GM23338 (cell line): ENCODE measurements at regions not wholly inside any gene's neighbourhood (a gene's known extent, or its start where the extent isn't known, plus 50 kb on each side); places are given as distances from the start of the nearest gene placed in this dataset.

ENCODE experiments used
- EZH2 ChIP-seq: fragments of 200-600 bp; sonication (generic); IDR thresholded peaks from one replicate; pipeline ENCODE4 v1.8.0; 2017; ENCODE audit warnings: antibody characterized with exemption, mild to moderate bottlenecking, low read depth; ENCODE audit not compliant: unreplicated experiment
- JUNB ChIP-seq: IDR thresholded peaks from one replicate; pipeline ENCODE4 v1.6.1; 2016; ENCODE audit warnings: antibody characterized with exemption; ENCODE audit not compliant: unreplicated experiment
- POLR2AphosphoS5 ChIP-seq: IDR thresholded peaks from 2 replicates; pipeline ENCODE4 v1.6.1; 2016; ENCODE audit warnings: antibody characterized with exemption, low read depth
- ZNF114 ChIP-seq: fragments of 250-450 bp; sonication (Bioruptor Pico); IDR thresholded peaks from 2 replicates; pipeline ENCODE4 v1.5.0; 2020; ENCODE audit warnings: mild to moderate bottlenecking, moderate library complexity
- TF ChIP-seq, protein P1 (sequence below), 2 experiments: fragments of 200-600 bp in 1 of 2; sonication (generic) in 1 of 2; conservative IDR thresholded peaks; 2 replicates each; pipeline versions ENCODE4 v1.5.1 to v1.6.1; 2016 to 2017; ENCODE audit warnings: antibody characterized with exemption in 2 of 2, low read depth in 2 of 2, mild to moderate bottlenecking in 2 of 2, moderate library complexity in 1 of 2
- TF ChIP-seq, protein P2 (sequence below): IDR thresholded peaks from one replicate; pipeline ENCODE4 v1.6.1; 2018; ENCODE audit warnings: antibody characterized with exemption; ENCODE audit not compliant: unreplicated experiment

- TF ChIP-seq, protein P1, sequence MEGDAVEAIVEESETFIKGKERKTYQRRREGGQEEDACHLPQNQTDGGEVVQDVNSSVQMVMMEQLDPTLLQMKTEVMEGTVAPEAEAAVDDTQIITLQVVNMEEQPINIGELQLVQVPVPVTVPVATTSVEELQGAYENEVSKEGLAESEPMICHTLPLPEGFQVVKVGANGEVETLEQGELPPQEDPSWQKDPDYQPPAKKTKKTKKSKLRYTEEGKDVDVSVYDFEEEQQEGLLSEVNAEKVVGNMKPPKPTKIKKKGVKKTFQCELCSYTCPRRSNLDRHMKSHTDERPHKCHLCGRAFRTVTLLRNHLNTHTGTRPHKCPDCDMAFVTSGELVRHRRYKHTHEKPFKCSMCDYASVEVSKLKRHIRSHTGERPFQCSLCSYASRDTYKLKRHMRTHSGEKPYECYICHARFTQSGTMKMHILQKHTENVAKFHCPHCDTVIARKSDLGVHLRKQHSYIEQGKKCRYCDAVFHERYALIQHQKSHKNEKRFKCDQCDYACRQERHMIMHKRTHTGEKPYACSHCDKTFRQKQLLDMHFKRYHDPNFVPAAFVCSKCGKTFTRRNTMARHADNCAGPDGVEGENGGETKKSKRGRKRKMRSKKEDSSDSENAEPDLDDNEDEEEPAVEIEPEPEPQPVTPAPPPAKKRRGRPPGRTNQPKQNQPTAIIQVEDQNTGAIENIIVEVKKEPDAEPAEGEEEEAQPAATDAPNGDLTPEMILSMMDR (conservative IDR thresholded peaks at IDR 0.05; ENCODE audit: low read depth in 2 of 2) = no peak
- TF ChIP-seq POLR2AphosphoS5 = no peak
- TF ChIP-seq JUNB = no peak
- no peak for TF ChIP-seq EZH2
- no peak for TF ChIP-seq ZNF114 (CRISPR knock-in tag)
- TF ChIP-seq, protein P2, sequence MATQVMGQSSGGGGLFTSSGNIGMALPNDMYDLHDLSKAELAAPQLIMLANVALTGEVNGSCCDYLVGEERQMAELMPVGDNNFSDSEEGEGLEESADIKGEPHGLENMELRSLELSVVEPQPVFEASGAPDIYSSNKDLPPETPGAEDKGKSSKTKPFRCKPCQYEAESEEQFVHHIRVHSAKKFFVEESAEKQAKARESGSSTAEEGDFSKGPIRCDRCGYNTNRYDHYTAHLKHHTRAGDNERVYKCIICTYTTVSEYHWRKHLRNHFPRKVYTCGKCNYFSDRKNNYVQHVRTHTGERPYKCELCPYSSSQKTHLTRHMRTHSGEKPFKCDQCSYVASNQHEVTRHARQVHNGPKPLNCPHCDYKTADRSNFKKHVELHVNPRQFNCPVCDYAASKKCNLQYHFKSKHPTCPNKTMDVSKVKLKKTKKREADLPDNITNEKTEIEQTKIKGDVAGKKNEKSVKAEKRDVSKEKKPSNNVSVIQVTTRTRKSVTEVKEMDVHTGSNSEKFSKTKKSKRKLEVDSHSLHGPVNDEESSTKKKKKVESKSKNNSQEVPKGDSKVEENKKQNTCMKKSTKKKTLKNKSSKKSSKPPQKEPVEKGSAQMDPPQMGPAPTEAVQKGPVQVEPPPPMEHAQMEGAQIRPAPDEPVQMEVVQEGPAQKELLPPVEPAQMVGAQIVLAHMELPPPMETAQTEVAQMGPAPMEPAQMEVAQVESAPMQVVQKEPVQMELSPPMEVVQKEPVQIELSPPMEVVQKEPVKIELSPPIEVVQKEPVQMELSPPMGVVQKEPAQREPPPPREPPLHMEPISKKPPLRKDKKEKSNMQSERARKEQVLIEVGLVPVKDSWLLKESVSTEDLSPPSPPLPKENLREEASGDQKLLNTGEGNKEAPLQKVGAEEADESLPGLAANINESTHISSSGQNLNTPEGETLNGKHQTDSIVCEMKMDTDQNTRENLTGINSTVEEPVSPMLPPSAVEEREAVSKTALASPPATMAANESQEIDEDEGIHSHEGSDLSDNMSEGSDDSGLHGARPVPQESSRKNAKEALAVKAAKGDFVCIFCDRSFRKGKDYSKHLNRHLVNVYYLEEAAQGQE = no peak
Observed at GRCh38 chr2:238985931-238986446, 138.1 kb downstream of the TWIST2 start.
